ENCODE measurements at regions not wholly inside any gene's neighbourhood (a gene's known extent, or its start where the extent isn't known, plus 50 kb on each side); places are given as distances from the start of the nearest gene placed in this dataset.

GRCh38 chr3:1960506-1960905 lies 138.2 kb upstream of the CNTN4 start:
- Histone ChIP-seq H3K9ac (ENCODE audit: low read depth, low read length, poor library complexity, severe bottlenecking) (no peak overlapping the region), H3K4me3 (ENCODE audit: low read length, poor library complexity, severe bottlenecking) (no peak overlapping the region), H3K4me1 (ENCODE audit: insufficient read depth, low read length, poor library complexity, severe bottlenecking) (no peaks in the 10 kb centered on the region), H3K9me2 (replicated peaks; ENCODE audit: low read depth, low read length) (no peaks in the 10 kb centered on the region), H2AFZ (ENCODE audit: low read length) (no peak overlapping the region), H3F3A (ENCODE audit: low read depth) (no peaks in the 10 kb centered on the region), H3K4me2 (ENCODE audit: low read depth, low read length, poor library complexity, severe bottlenecking) (no peak overlapping the region), H3K27me3 (ENCODE audit: insufficient read depth, low read length, poor library complexity, severe bottlenecking) (no peaks in the 10 kb centered on the region), H3K36me3 (ENCODE audit: insufficient read depth, low read length) (no peaks in the 10 kb centered on the region), H3K79me2 (ENCODE audit: insufficient read depth, low read length) (no peaks in the 10 kb centered on the region), H3K9me3 (ENCODE audit: insufficient read depth, low read depth, low read length) (peaks cover 5% of the 10 kb centered on the region; the same call in 1 of the 2 replicates), H4K20me1 (ENCODE audit: insufficient read depth, low read length, poor library complexity, severe bottlenecking) (no peaks in the 10 kb centered on the region)
- no peak for TF ChIP-seq EZH2phosphoT487 (IDR thresholded peaks at IDR 0.05; ENCODE audit: borderline replicate concordance)
- TF ChIP-seq, protein P1, sequence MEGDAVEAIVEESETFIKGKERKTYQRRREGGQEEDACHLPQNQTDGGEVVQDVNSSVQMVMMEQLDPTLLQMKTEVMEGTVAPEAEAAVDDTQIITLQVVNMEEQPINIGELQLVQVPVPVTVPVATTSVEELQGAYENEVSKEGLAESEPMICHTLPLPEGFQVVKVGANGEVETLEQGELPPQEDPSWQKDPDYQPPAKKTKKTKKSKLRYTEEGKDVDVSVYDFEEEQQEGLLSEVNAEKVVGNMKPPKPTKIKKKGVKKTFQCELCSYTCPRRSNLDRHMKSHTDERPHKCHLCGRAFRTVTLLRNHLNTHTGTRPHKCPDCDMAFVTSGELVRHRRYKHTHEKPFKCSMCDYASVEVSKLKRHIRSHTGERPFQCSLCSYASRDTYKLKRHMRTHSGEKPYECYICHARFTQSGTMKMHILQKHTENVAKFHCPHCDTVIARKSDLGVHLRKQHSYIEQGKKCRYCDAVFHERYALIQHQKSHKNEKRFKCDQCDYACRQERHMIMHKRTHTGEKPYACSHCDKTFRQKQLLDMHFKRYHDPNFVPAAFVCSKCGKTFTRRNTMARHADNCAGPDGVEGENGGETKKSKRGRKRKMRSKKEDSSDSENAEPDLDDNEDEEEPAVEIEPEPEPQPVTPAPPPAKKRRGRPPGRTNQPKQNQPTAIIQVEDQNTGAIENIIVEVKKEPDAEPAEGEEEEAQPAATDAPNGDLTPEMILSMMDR (conservative IDR thresholded peaks at IDR 0.05; ENCODE audit: low read length) = no peak

DNA sequence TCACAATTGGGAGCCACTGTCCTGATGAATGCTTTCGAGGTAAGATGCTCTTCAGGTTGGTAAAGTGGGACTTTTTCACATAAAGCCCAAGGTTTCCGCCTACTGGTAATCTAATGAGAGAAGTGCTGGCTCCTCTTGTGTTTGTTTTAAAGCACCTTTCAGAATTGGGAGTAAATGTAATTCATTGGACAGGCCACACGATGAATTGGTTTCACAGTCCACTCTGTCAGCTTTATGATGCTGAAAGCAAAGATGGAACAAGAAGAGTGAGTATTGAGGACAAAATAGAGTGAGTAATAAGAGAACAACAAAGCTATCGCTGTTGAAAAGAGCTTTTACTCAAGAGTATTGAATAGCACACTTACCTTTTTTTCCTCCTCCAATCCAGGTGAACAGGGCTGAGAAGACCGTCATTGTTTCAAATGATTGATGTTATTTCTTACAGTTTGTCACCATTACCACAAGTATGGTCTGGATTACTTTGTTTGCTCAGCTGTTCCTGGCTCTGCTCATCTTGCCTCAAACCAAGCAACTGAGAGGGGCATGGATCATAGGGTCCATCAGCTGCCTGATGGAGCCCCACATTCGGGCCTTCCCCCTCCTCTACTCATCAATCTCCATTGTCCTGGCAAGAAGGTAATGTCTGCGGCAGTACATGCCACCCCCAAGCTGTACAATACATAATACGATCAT lies 136.1 kb upstream of the CNTN4 start:
- H3K27me3 ChIP-seq (ENCODE audit: insufficient read depth, low read length, poor library complexity, severe bottlenecking) = no peaks in the 10 kb centered on the region
- H4K20me1 ChIP-seq (ENCODE audit: insufficient read depth, low read length, poor library complexity, severe bottlenecking) = no peaks in the 10 kb centered on the region
- H2AFZ ChIP-seq (ENCODE audit: low read length) = no peak overlapping the region
- no peaks in the 10 kb centered on the region for H3F3A ChIP-seq (ENCODE audit: low read depth)
- H3K9ac ChIP-seq (ENCODE audit: low read depth, low read length, poor library complexity, severe bottlenecking) = no peak overlapping the region
- TF ChIP-seq EZH2phosphoT487 (IDR thresholded peaks at IDR 0.05; ENCODE audit: borderline replicate concordance) = no peak
- TF ChIP-seq, protein P1 (conservative IDR thresholded peaks at IDR 0.05; ENCODE audit: low read length) = no peak
- H3K4me1 ChIP-seq (ENCODE audit: insufficient read depth, low read length, poor library complexity, severe bottlenecking) = no peaks in the 10 kb centered on the region
- no peaks in the 10 kb centered on the region for H3K36me3 ChIP-seq (ENCODE audit: insufficient read depth, low read length)
- H3K9me3 ChIP-seq (ENCODE audit: insufficient read depth, low read depth, low read length) = peaks cover 2% of the 10 kb centered on the region; the same call in 1 of the 2 replicates
- no peak overlapping the region for H3K4me3 ChIP-seq (ENCODE audit: low read length, poor library complexity, severe bottlenecking)
- H3K9me2 ChIP-seq (replicated peaks; ENCODE audit: low read depth, low read length) = no peaks in the 10 kb centered on the region
- no peak overlapping the region for H3K4me2 ChIP-seq (ENCODE audit: low read depth, low read length, poor library complexity, severe bottlenecking)
- H3K79me2 ChIP-seq (ENCODE audit: insufficient read depth, low read length) = no peaks in the 10 kb centered on the region

DNA sequence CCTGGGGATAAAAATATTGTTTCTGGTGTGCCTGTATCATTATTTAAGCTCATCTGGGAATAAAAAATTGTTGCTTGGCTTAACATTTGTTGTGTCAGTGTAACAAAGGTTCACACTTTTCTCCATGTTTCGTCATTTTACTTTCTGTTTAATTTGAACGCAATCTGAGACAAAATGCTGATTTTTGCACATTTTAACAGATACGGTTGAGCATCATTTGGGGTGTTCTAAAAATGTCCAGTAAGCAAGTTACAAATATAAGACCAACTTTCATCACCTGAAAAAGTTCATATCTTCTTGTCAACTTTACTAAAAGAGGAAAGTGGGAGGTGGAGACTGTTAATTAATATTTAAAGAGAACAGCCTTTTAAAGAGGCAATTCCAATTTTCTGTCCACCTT lies 134.8 kb upstream of the CNTN4 start:
- Histone ChIP-seq H3K36me3 (ENCODE audit: insufficient read depth, low read length) (no peaks in the 10 kb centered on the region), H4K20me1 (ENCODE audit: insufficient read depth, low read length, poor library complexity, severe bottlenecking) (no peaks in the 10 kb centered on the region), H3F3A (ENCODE audit: low read depth) (no peaks in the 10 kb centered on the region), H3K79me2 (ENCODE audit: insufficient read depth, low read length) (no peaks in the 10 kb centered on the region), H3K27me3 (ENCODE audit: insufficient read depth, low read length, poor library complexity, severe bottlenecking) (no peaks in the 10 kb centered on the region), H3K9ac (ENCODE audit: low read depth, low read length, poor library complexity, severe bottlenecking) (no peak overlapping the region), H3K9me3 (ENCODE audit: insufficient read depth, low read depth, low read length) (peaks cover 2% of the 10 kb centered on the region; the same call in 1 of the 2 replicates), H3K4me1 (ENCODE audit: insufficient read depth, low read length, poor library complexity, severe bottlenecking) (no peaks in the 10 kb centered on the region), H2AFZ (ENCODE audit: low read length) (no peak overlapping the region), H3K4me2 (ENCODE audit: low read depth, low read length, poor library complexity, severe bottlenecking) (no peak overlapping the region), H3K4me3 (ENCODE audit: low read length, poor library complexity, severe bottlenecking) (no peak overlapping the region), H3K9me2 (replicated peaks; ENCODE audit: low read depth, low read length) (no peaks in the 10 kb centered on the region)
- TF ChIP-seq, protein P1 (conservative IDR thresholded peaks at IDR 0.05; ENCODE audit: low read length) = no peak
- no peak for TF ChIP-seq EZH2phosphoT487 (IDR thresholded peaks at IDR 0.05; ENCODE audit: borderline replicate concordance)

Measured in Loucy (cell line).